ENCODE measurements at regions not wholly inside any gene's neighbourhood (a gene's known extent, or its start where the extent isn't known, plus 50 kb on each side); places are given as distances from the start of the nearest gene placed in this dataset.

- TF ChIP-seq CTCF (IDR thresholded peaks at IDR 0.05; ENCODE audit: insufficient read depth, low read length, poor library complexity, severe bottlenecking): no peak
- no peak for TF ChIP-seq EZH2phosphoT487 (conservative IDR thresholded peaks at IDR 0.05; ENCODE audit: low read length)
These were observed 83.8 kb upstream of the ETS2 start for GRCh38 chr21:38721958-38722357.

Measured in SU-DHL-6 (cell line).